HG02973 (cell line): ENCODE measurements at regions not wholly inside any gene's neighbourhood (a gene's known extent, or its start where the extent isn't known, plus 50 kb on each side); places are given as distances from the start of the nearest gene placed in this dataset.

Experiments
- ATAC-seq: cut with Tn5 transposase; IDR thresholded peaks from one replicate; pipeline ENCODE4 v1.9.1; 2021; ENCODE audit warnings: moderate library complexity; ENCODE audit not compliant: unreplicated experiment

- ATAC-seq, result no peak
Observed at GRCh38 chr5:173717959-173718358, 101.5 kb upstream of the BOD1 start.

GRCh38 chr5:173718469-173718868 lies 102.0 kb upstream of the BOD1 start:
- no peak for ATAC-seq

DNA sequence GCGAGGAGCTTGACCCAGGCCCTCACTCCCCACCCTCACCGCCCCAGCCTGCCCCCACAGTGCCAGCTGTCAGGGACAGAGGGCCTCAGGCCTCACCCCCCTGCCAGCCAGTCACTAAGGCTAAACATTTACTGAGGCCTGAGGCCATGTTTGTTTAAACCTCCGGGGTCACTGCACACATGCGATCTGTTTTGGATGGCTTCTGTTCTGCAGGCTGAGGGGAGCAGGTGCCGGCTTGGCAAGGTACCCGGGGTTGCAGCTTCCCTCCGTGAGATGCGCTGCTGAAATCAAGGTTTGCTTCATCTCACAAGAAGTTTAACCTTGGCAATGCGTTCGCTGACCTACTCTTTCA lies 103.3 kb upstream of the BOD1 start:
- no peak for ATAC-seq

- no peak for ATAC-seq
Observed at GRCh38 chr5:173720286-173720952, 104.0 kb upstream of the BOD1 start.

DNA sequence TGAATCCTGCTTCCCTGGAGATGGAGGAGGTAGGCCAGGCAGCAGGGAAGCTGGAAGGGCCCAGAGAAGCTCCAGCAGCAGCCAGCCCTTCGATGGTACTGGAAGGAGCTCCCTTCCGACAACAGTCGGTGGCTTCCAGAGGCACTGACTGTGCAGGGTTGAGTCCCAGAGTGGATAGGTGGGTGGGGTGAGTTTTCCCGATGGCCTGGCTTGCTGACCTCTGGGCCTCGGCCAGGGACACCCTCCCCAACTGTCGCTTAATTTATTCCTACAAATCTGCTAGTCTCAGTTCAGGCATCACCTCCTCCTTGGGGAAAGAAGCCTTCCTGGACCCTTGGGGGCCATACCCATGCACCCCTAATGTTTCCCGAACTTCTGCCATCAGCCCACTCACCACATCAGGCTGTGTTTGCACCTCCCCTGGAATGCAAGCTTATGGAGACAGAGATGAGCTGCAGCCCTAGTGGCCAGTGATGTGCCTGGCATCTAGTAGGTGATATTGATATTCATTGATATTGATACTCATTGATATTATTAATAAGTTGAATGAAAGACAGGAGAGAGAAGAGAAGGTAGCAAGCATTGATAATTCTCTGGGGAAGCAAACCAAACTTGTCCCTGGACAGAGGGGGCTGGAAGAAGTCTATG lies 104.6 kb upstream of the BOD1 start:
- no peak for ATAC-seq

DNA sequence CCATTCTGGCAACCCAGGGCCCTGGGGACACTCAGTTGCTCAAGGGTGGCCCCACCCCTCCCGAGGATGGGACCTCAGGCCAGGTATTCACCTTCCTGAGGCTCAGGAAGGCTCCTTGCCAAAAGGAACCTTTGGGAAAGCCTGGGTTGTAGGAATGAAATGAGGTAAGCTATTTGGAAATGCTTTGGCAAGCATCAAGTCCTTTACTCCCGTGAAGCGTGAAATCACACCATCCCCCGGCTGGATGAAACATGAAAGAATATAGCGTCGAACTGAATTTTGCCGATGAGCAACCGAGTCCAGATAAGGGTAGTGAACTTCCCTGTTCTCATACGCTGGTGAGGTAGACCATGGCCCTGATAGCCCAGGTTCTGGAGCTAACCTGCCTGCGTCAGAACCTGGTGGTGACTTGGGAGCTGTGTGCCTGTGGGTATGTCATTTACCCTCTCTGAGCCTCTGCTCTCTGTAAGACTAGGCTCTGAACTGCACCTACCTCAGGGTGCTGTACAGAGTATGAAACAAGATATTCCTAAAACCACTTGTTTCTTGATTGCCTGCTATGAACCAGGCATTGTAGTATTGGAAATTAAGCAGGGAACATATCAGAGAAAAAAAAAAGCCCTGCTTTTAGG lies 105.3 kb upstream of the BOD1 start:
- ATAC-seq, result no peak

GRCh38 chr5:173726846-173727557 lies 110.6 kb upstream of the BOD1 start:
- ATAC-seq, result no peak

GRCh38 chr5:173727839-173728778 lies 111.7 kb upstream of the BOD1 start:
- ATAC-seq, result no peak

DNA sequence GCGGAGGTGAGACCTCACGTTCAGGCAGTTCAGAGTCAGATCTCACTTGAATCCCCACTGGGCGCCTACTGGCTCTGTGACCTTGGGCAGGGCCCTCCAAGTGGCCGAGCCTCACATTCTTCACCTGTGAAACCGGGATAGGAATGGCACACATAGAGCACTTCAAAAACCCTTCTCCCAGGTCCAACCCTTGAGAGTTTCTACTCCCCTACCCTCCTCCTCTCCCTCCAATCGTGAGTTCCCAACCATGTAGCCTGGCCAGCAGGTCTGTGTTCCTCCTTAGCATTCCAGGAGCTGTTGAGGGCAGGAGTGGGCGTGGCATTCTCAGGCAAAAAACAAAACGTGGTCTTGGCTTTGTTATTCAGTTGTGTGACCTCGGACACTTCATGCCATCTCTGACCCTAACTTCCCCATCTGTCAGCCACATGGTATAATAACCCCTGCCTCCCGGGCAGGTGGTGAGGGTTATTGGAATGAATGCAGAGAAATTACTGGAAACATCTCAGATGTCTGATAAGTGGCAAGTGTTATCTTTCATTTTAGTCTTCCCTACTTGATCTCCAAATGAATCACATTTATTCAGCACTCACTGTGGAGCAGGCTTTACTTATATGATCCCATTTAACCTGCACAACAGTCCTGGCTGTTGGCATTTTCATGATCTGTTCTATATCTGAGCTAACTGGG lies 112.8 kb upstream of the BOD1 start:
- no peak for ATAC-seq

DNA sequence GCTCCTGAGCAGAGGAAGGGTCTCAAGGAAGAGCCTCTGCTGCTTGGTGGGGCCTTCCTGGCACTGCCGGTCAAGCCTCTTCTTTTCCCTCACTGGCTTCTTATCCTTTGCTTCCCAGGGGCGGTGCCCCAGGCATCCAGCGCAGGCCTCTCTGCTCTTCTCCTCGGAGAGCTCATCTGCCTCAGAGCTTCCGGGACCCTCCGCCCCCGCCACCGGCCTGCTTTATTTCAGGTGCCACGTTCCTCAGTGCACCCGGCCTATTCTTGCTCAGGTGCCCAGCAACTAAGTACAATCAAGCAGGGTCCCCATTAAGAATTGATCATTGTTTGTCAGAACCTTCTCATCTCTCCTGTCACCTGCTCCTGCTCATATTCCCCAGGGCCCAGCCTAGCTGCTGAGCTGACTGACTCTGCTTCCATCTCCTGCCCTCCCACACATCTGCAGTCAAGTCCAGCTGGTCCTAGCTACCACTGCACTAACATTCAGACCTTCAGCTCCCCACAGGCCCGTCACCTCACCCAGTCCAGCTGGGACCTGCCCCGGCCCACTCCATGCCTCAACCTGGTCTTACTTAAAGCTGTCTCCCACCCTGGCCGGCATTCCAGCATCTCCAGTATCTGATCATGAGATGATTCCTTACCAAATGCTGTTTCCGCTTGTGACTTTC lies 114.3 kb upstream of the BOD1 start:
- ATAC-seq, result no peak

DNA sequence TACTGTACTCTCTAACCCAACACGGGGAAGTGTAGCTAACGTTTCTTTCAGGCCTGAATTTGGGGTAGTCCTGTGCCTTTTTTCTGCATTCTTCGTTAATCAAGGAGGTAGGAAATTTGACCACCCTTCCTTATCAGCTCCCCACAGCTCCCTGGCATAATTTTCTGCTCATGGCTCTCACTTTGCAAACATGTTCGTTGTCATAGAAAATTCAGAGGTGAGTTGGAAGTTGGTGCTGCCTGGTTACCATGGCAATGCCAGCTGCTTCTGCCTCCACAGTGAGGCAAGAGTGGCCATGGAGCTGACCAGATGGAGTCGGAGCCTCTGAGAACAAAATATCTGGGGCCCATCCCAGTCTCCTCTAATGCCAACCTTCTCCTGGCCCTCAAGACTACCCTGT lies 116.6 kb upstream of the BOD1 start:
- ATAC-seq, result no peak

- no peak for ATAC-seq
Observed at GRCh38 chr5:173733425-173733824, 117.0 kb upstream of the BOD1 start.

GRCh38 chr5:173733831-173734501 lies 117.5 kb upstream of the BOD1 start:
- ATAC-seq, result peak; percentile 49

GRCh38 chr5:173734716-173735115 lies 118.3 kb upstream of the BOD1 start:
- no peak for ATAC-seq

DNA sequence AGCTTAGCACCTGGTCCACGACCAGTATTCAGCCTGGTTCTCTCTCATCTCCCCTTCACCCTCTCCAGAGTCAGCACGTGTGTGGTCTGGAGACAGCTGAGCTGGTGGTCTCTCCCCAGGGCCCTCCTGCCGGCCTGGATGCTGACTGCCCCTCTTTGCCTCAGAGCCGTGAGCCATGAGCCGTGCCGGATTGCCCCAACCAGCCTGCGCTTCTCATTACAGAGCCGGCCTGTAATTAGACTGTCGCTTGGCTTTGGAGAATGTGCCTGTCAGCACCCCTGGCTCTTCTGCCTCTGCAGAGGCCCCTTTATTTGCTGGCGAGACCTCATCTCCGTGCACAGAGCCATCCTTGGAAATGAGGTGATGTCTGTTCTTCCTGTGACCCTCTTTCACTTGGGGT lies 118.7 kb upstream of the BOD1 start:
- no peak for ATAC-seq

GRCh38 chr5:173735691-173736090 lies 119.2 kb upstream of the BOD1 start:
- ATAC-seq, result no peak

DNA sequence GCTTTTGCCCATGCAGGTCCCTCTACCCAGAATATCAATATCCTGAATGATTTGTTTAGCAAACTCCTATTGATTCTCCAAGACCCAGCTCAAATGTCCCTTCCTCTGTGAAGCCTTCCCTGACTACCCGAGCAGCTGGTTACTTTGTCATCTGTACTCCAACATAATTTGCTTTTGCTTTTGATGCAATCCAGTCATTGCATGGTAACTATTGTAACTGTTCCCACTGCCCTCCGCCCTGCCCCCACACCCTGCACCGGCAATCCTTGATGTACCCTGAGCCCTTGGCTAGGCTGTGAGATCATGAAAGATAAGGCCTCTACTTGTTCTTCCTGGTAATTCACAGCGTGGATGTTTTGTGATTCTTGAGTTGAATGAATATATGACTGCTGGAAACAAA lies 119.9 kb upstream of the BOD1 start:
- no peak for ATAC-seq

GRCh38 chr5:173736923-173737412 lies 120.5 kb upstream of the BOD1 start:
- ATAC-seq, result peak; percentile 69

- ATAC-seq, result no peak
Observed at GRCh38 chr5:173739741-173740140, 123.3 kb upstream of the BOD1 start.
